Stimulated activated memory B cell treated with anti-CD40 and anti-IgM and Interleukin-4, amounts not matched to agents 10 μg/mL and 1 μg/mL and 100 μg/mL, for 72 hours (primary cell): ENCODE measurements at regions not wholly inside any gene's neighbourhood (a gene's known extent, or its start where the extent isn't known, plus 50 kb on each side); places are given as distances from the start of the nearest gene placed in this dataset.
"Not testable (repeated sequence)": the region's sequence is repeated elsewhere in the genome, so short reads cannot be mapped to it uniquely, and the experiment has no call there.

Source experiments
- ATAC-seq: fragments of 150-1000 bp; cut with Tn5 transposase; 2 replicates; pipeline ENCODE4 v1.10.0; 2021
- H3K27ac Mint-ChIP-seq: one replicate; pipeline ENCODE4 v1.8.0; 2022; ENCODE audit warnings: mild to moderate bottlenecking, mixed read lengths
- H3K27me3 Mint-ChIP-seq: one replicate; pipeline ENCODE4 v1.8.0; 2022; ENCODE audit warnings: mixed read lengths
- H3K36me3 Mint-ChIP-seq: one replicate; pipeline ENCODE4 v1.8.0; 2022; ENCODE audit warnings: mixed read lengths
- H3K4me1 Mint-ChIP-seq: one replicate; pipeline ENCODE4 v1.8.0; 2022; ENCODE audit warnings: mixed read lengths
- H3K4me3 Mint-ChIP-seq: one replicate; pipeline ENCODE4 v1.8.0; 2022; ENCODE audit warnings: mild to moderate bottlenecking, moderate library complexity, mixed read lengths
- H3K9me3 Mint-ChIP-seq: one replicate; pipeline ENCODE4 v1.8.0; 2022; ENCODE audit warnings: mixed read lengths

DNA sequence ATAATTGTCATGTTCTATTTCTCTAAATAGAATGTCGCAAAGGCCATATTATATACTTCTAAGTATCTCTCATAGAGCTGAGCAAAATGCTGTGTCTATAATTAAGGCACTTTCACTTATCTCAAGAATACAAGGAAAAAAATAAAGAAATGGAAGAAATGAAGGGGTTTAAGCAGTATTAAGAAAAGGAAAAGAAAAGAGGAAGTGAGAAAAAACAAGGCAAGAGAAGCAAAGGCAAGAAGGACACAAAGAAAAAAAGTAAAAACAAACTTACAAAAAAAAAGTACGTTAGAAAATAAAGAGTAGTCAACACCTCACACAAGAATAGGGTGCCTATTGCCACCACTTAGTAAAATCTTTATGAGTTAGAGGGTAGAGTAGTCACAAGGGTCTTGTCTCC lies 506.2 kb downstream of the GABRG2 start:
- H3K36me3 Mint-ChIP-seq = no peaks in the 10 kb centered on the region
- no peak overlapping the region for H3K27ac Mint-ChIP-seq
- no peaks in the 10 kb centered on the region for H3K4me1 Mint-ChIP-seq
- H3K27me3 Mint-ChIP-seq = no peaks in the 10 kb centered on the region
- ATAC-seq = no peak
- no peak overlapping the region for H3K4me3 Mint-ChIP-seq
- H3K9me3 Mint-ChIP-seq = no peaks in the 10 kb centered on the region

DNA sequence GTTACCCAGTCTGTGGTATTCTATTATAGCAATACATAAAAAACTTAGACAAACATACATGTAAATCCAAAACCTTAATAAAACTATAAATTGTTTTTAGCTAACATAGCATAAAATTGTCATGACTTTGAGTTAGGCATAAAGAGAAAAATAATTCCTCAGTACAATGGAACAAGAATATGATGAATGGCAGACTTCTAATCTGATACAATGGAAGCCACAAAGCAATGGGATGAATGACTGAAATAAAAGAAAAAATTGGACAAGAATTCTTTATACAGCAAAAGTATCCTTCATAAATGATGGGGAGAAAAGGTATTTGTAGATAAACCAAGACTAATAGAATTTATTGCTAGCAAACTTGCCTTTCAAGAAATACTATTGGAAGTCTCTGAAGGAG lies 524.2 kb downstream of the GABRG2 start:
- Mint-ChIP-seq H3K36me3 (no peaks in the 10 kb centered on the region), H3K27ac (no peak overlapping the region), H3K4me1 (no peaks in the 10 kb centered on the region), H3K4me3 (no peak overlapping the region), H3K9me3 (peaks cover 2% of the 10 kb centered on the region), H3K27me3 (no peaks in the 10 kb centered on the region)
- ATAC-seq = no peak

DNA sequence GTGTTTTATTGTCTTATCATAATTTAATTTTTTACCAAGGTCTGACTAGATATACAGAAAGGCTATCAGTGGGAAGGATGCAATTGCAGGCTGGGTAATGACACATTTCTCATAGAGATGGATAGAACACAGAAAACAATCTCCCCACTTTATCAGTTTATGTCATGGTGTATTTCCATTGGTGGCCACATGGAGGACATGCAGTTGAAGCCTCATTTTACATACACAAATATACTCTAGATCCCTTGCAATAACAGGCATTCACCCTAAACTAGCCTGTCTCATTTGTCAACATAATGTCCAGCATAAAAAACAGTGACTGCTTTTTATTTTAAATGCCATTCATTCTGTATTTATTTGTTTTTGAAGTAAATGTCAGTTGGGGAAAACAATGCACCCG lies 526.3 kb downstream of the GABRG2 start:
- no peak overlapping the region for H3K4me3 Mint-ChIP-seq
- H3K9me3 Mint-ChIP-seq = peaks cover 5% of the 10 kb centered on the region
- no peaks in the 10 kb centered on the region for H3K27me3 Mint-ChIP-seq
- no peak overlapping the region for H3K27ac Mint-ChIP-seq
- no peaks in the 10 kb centered on the region for H3K4me1 Mint-ChIP-seq
- no peaks in the 10 kb centered on the region for H3K36me3 Mint-ChIP-seq
- no peak for ATAC-seq

DNA sequence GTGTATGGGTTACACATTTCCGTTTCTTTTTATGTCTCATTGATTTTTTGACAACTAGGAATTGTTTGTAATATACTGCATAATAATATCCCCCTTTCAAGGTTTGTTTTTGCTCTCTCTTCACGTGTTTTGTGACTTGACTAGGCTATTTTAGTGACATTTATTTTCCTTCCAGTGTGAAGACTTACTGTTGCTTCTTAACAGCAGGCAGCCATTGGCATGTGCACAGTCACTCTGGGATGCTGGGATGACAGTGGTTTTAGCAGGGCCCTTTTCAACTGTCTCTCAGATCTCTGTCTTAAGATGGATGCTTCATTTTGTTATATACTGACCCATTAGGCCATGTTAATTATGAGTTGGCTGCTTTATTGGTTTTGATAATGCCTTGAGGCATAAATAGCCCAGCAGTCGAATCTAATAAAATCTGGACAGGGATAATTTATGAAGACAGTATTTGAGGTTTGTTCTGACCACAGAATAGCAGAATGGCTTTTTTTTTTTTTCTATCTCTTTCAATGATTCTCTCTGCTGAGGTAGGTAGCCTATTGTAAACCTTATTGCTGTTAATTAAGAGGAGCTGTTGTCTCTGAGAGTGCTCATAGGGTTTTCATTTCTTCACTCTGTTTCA lies 536.0 kb downstream of the GABRG2 start:
- Mint-ChIP-seq H3K4me3 (no peak overlapping the region), H3K36me3 (no peaks in the 10 kb centered on the region), H3K9me3 (peaks cover 7% of the 10 kb centered on the region), H3K4me1 (no peaks in the 10 kb centered on the region), H3K27me3 (no peaks in the 10 kb centered on the region), H3K27ac (no peak overlapping the region)
- no peak for ATAC-seq

DNA sequence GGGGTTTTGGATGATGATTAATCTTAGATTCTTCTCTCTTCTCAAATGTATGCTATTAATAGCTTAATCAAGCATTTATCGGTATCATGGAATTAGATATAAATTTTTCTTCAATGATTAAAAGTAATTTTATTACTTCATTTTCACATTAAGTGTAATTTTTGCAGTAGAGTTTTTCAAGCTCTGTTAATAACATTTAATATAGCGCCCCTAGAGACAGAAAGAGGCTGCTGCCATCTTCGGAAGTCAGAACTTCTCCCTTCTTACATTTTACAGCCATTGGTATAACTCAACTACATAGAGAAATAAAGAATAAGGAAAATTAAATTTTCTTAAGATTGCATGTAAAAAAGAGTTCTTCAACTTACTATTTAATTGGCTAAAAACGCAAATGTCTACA lies 540.3 kb downstream of the GABRG2 start:
- no peaks in the 10 kb centered on the region for H3K36me3 Mint-ChIP-seq
- no peak for ATAC-seq
- peaks cover 7% of the 10 kb centered on the region for H3K9me3 Mint-ChIP-seq
- no peak overlapping the region for H3K27ac Mint-ChIP-seq
- H3K4me3 Mint-ChIP-seq = no peak overlapping the region
- H3K4me1 Mint-ChIP-seq = no peaks in the 10 kb centered on the region
- H3K27me3 Mint-ChIP-seq = no peaks in the 10 kb centered on the region

DNA sequence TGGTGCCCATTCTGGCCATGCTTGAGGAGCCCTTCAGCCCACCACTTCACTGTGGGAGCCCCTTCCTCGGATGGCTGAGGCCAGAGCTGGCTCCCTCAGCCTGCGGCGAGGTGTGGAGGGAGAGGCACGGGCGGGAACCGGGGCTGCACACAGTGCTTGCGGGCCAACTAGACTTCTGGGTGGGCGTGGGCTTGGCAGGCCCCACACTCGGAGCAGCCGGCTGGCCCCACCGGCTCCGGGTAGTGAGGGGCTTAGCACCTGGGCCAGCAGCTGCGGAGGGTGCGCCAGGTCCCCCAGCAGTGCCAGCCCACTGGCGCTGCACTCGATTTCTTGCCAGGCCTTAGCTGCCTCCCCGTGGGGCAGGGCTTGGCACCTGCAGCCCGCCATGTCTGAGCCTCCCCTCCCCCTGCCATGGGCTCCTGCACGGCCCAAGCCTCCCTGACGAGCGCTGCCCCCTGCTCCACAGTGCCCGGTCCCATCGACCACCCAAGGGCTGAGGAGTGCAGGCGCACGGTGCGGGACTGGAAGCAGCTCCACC lies 554.2 kb downstream of the GABRG2 start:
- not testable (repeated sequence) for H3K27me3 Mint-ChIP-seq, H3K4me3 Mint-ChIP-seq, H3K9me3 Mint-ChIP-seq, H3K27ac Mint-ChIP-seq, ATAC-seq, H3K4me1 Mint-ChIP-seq, H3K36me3 Mint-ChIP-seq

DNA sequence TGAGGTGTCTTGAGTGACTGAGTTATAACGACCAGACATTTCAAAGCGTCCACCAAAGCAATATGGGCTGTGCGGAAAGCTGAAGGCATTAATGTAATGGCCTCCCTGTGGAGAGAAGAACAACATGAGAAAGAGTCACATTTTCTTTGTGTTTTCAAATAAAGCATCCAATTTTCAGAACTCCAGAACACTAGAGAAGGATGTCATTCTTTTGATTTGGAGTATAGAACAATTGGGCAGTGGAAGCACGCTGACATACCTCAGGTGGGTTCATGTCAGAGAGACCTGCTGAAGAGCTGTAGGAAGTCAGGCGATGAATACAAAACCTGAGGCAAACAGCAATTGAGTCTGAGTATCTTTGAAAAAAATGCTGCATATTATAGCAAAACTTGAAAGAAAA lies 556.5 kb downstream of the GABRG2 start:
- ATAC-seq = no peak
- Mint-ChIP-seq H3K27ac (no peak overlapping the region), H3K36me3 (no peaks in the 10 kb centered on the region), H3K27me3 (no peaks in the 10 kb centered on the region), H3K4me1 (no peaks in the 10 kb centered on the region), H3K4me3 (no peak overlapping the region), H3K9me3 (peaks cover 12% of the 10 kb centered on the region)

DNA sequence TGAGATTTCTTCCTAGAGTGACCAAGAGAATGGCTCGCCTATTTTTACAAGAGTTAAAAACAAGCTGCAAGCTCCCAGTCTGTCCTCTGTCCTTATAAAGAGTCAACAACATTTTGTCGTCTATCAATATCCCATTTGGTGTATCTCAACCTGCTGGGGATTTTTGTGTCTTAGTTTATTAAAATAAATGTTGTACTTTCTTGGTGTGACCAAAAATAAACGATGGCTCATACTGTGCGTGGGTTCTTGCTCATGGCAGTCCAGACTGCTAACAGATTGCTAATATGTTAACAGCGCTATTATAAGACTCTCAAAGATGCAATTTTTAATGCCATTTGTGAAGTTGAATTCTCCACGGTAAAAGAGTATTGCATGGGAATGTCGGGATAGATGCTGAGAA lies 569.9 kb downstream of the GABRG2 start:
- H3K4me1 Mint-ChIP-seq = no peaks in the 10 kb centered on the region
- H3K36me3 Mint-ChIP-seq = no peaks in the 10 kb centered on the region
- no peaks in the 10 kb centered on the region for H3K27me3 Mint-ChIP-seq
- H3K4me3 Mint-ChIP-seq = no peak overlapping the region
- no peak overlapping the region for H3K27ac Mint-ChIP-seq
- peaks cover 21% of the 10 kb centered on the region for H3K9me3 Mint-ChIP-seq
- no peak for ATAC-seq

DNA sequence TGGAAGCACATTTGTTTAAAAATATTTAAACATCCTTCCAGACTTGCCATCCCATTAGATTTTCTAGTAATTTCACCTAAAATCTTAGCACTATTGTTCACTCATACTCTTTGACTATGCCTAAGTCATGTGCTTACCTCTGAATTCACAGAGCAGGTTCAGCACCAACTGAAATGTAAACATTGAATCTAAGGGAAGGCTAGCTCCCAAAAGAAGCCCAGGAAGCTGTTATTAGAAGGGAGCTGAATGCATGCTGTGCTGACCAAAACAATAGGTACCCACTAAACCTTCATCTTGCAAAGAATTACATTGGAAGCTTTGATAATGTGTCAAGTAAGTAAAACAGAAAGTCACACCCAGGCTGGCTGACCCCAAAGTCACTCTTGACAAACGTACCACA lies 571.3 kb downstream of the GABRG2 start:
- no peaks in the 10 kb centered on the region for H3K27me3 Mint-ChIP-seq
- H3K4me1 Mint-ChIP-seq = no peaks in the 10 kb centered on the region
- peaks cover 17% of the 10 kb centered on the region for H3K9me3 Mint-ChIP-seq
- H3K4me3 Mint-ChIP-seq = no peak overlapping the region
- no peak overlapping the region for H3K27ac Mint-ChIP-seq
- H3K36me3 Mint-ChIP-seq = no peaks in the 10 kb centered on the region
- ATAC-seq = no peak

DNA sequence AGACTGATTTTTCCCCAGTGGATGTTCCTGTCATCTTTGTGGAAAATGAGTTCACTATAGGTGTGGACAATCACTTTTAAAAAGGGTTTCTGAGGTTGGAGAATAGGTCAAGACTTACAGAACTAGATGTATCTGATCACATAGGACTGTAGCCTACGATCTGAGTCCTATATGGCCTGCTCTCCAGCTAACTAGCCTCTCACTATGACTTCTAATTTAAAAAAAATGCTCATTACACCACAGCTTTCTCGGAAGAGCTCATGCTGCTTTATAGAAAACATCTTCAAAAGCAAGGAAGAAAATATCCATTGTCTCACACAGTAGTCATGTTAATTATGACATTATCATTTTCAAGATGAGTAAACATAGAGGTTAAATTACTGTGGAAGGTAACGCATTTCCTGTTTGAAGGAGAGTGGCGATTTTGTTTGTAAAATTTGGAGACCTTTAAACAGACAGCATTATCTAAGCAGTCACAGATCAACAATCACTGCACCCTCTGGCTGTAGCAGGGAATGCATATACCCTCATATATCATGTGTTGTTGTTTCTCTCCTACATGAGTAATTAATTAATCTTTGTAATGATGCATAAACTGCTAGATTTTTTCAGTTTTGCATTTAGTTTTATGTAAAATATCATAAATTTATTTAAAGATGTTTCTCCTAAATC lies 573.7 kb downstream of the GABRG2 start:
- Mint-ChIP-seq H3K27me3 (no peaks in the 10 kb centered on the region), H3K36me3 (no peaks in the 10 kb centered on the region), H3K9me3 (peaks cover 12% of the 10 kb centered on the region), H3K4me3 (no peak overlapping the region), H3K27ac (no peak overlapping the region), H3K4me1 (no peaks in the 10 kb centered on the region)
- ATAC-seq = no peak

DNA sequence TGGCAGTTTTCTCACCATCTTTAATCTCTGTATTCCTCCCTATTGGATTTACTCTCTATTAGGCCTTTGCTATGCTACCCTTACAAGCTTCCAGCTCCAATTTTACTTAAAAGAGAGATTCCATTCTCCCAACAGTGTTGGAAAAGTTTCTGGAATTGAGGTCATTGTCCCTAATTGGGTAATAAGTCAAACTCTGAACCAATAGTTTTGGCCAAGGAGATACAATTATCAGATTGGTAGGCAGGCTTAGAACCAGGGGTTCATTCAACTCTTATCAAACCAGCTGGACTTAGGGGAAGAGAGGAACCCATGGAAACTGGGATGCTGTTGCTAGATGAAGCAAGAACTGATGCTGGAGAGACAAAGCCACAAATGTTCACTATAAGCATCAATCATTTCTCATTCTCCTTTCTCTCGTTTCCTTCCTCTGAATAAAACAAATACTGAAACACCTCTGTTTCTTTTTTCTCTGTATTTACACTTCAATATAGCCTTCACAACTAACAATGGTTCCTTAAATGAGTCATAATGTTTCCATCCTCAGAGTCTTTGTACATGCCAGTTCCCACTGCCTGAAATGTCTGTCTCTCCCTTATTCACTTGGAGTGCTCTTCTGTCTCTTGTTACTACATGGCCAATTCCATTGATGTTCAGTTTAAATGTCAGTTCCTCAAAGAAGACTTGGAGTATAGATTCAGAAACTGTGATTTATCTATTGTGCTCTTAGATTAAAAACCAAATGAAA lies 587.3 kb downstream of the GABRG2 start:
- Mint-ChIP-seq H3K27ac (no peak overlapping the region), H3K36me3 (no peaks in the 10 kb centered on the region)
- ATAC-seq = no peak

DNA sequence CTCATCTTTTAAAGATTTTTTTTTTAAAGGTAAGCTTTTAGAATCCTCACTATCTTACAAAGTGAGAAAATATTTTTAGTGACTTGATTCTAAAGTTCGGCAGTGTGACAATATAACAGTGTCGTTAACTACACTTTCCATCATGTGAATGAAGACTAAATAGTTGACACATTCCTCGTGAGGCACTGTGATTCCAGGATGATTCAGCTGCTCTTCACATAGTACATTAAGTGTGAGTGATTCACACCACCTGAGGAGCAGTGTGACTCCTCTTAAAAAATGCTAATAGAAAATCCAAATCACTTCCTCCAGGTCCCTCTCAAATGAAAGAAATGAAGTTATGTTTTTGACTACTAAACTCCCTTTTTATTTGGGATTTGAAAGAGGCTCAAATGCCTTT lies 589.5 kb downstream of the GABRG2 start:
- Mint-ChIP-seq H3K27ac (no peak overlapping the region), H3K4me1 (no peaks in the 10 kb centered on the region), H3K27me3 (no peaks in the 10 kb centered on the region), H3K36me3 (no peaks in the 10 kb centered on the region), H3K4me3 (no peak overlapping the region), H3K9me3 (peaks cover 7% of the 10 kb centered on the region)
- ATAC-seq = no peak

More for the DNA sequence above, 587.3 kb downstream of the GABRG2 start:
- no peak overlapping the region for H3K4me3 Mint-ChIP-seq
- no peaks in the 10 kb centered on the region for H3K27me3 Mint-ChIP-seq
- peaks cover 6% of the 10 kb centered on the region for H3K9me3 Mint-ChIP-seq
- H3K4me1 Mint-ChIP-seq = no peaks in the 10 kb centered on the region

DNA sequence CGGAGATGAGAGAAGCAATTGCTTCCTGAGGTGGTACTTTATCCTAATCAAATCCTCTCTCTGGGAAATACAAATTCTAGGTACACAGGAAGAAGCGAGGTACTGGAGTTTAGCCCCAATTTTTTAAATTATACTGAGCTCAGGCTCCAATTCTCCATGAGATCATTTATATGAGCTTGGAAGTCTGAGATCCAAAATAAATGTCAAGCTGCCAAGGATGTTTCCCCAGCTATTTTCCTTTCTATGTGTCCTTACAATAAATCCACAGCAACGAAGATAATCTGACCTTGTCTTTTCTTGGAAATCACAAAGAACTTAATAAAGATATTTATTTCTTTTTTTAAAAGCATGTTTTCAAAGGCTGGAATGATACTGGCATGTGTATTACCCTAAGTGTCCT lies 597.3 kb downstream of the GABRG2 start:
- H3K27me3 Mint-ChIP-seq = no peaks in the 10 kb centered on the region
- H3K9me3 Mint-ChIP-seq = peaks cover 3% of the 10 kb centered on the region
- no peak overlapping the region for H3K27ac Mint-ChIP-seq

DNA sequence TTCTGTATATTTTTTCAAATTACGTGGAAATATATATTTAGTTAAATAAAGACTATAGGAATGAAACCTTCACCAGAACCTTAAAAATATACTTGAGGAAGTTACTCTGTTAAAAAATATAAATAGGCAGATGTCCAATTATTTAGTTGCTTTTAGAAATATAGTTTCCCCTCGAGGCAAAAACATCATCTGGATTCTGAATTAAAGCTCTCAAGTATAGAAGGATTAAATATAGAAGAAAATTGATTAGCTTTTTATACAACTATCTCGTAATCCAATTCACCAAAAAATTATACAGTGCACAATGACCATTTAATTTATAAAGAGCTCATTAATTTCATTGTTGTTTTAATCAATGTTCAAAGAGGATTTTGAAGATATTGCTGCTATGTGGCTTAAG lies 601.4 kb downstream of the GABRG2 start:
- no peak for ATAC-seq
- H3K27me3 Mint-ChIP-seq = no peaks in the 10 kb centered on the region
- no peaks in the 10 kb centered on the region for H3K4me1 Mint-ChIP-seq
- no peaks in the 10 kb centered on the region for H3K9me3 Mint-ChIP-seq
- H3K36me3 Mint-ChIP-seq = no peaks in the 10 kb centered on the region
- H3K27ac Mint-ChIP-seq = no peak overlapping the region
- no peak overlapping the region for H3K4me3 Mint-ChIP-seq

More for the DNA sequence above, 597.3 kb downstream of the GABRG2 start:
- no peak for ATAC-seq
- no peak overlapping the region for H3K4me3 Mint-ChIP-seq
- no peaks in the 10 kb centered on the region for H3K4me1 Mint-ChIP-seq
- no peaks in the 10 kb centered on the region for H3K36me3 Mint-ChIP-seq

DNA sequence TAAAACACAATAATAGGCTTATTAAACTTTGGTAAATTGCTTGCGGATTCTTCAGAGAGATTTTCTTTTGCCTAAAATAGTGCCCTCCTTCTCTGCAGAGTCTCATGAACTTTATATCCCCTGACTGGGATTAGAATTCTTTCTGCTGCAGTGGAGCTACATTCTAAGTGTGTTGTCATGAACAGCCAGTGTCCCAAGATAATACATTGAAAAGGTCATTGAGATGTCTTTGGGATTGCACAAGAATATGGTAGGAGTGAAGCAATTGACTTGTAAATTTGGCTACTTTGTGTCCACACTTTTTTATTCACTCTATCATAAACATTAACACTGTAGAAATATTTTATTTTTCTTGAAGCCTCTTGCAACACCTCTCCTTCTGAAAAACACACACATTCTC lies 604.5 kb downstream of the GABRG2 start:
- no peak overlapping the region for H3K27ac Mint-ChIP-seq
- H3K9me3 Mint-ChIP-seq = peaks cover 2% of the 10 kb centered on the region
- no peaks in the 10 kb centered on the region for H3K27me3 Mint-ChIP-seq
- no peaks in the 10 kb centered on the region for H3K4me1 Mint-ChIP-seq
- no peak overlapping the region for H3K4me3 Mint-ChIP-seq
- H3K36me3 Mint-ChIP-seq = no peaks in the 10 kb centered on the region
- no peak for ATAC-seq

DNA sequence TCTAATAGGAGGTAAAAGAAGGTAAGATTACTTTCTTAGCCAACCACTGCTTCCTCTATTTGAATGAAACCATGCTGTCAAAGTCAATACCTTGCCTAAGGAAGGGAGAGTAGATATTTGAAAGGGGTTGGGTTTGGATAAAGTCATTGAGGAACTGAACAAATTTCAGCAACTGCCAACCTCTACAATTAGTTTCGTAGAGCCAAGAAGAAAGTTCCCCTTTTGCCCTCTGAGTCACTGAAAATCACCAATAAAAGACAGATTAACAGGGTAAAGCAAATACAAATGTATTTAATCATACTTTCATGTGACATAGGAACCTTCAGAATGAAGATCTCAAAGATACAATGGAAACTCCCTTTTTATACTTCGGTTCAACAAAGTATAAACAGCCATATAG lies 615.7 kb downstream of the GABRG2 start:
- no peak overlapping the region for H3K4me3 Mint-ChIP-seq

More for the DNA sequence above, 615.7 kb downstream of the GABRG2 start:
- H3K36me3 Mint-ChIP-seq = no peaks in the 10 kb centered on the region
- H3K27ac Mint-ChIP-seq = no peak overlapping the region
- ATAC-seq = no peak
- H3K4me1 Mint-ChIP-seq = no peaks in the 10 kb centered on the region
- H3K27me3 Mint-ChIP-seq = no peaks in the 10 kb centered on the region
- peaks cover 7% of the 10 kb centered on the region for H3K9me3 Mint-ChIP-seq
